ENCODE measurements at regions not wholly inside any gene's neighbourhood (a gene's known extent, or its start where the extent isn't known, plus 50 kb on each side); places are given as distances from the start of the nearest gene placed in this dataset.
A peak's percentile ranks its signal among the peaks of the same experiment; 100 is the strongest.

DNA sequence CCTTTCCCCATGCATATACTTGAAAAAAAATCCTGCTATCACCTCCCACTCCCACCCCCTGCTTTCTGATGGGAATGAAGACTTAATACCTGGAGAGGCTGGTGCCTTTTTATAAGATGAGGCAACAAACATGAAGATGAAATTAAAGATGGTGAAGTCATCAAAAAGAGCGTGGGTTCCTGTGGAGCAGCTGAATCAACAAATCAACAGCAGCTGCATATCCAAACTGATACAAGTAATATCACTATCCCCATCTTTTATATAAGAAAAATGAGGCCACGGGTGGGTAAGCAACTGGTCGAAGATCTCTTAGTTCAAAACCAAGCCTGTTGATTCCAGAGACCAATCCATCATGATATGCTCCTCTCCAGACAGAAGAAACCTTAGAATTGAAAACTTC, 268.5 kb downstream of the ENC1 start:
- no peak for FAIRE-seq

DNA sequence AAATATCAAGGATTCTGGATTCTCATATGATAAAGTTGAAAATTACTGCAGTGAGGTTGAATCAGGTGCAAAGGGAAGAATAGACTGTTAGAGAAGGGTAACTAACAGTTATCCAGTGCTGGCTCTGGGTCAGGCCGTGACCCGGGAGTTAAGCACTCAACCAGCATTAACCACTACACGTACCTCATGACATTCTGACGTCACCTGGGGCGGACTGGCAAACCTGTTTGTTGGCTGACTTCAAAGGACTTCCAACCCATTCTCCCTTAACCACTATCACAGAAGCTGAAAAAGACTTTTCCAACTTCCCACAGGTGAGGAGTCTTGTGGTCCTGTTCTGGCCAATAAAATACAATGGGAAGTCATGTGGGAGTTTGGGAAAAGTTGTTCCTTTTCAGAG, 268.9 kb downstream of the ENC1 start:
- no peak for FAIRE-seq

DNA sequence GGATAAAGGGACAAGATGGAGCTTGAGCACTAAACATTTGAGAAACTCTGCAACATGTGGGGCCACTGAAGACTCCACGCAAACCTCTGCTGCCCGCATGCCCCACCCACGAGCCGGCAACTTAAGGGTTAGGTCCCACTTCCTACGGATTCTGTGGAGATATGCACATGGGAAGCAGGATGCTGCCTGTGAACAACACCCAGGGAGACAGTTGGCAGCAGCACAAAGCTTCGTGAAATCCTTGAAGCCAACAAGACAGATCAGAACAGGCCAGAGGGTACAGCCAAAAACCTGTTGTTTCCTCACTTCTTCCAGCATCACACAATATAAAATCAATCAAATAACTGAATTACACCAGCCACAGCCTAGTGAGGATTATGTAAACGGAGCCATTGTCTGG, 270.4 kb downstream of the ENC1 start:
- no peak for FAIRE-seq

DNA sequence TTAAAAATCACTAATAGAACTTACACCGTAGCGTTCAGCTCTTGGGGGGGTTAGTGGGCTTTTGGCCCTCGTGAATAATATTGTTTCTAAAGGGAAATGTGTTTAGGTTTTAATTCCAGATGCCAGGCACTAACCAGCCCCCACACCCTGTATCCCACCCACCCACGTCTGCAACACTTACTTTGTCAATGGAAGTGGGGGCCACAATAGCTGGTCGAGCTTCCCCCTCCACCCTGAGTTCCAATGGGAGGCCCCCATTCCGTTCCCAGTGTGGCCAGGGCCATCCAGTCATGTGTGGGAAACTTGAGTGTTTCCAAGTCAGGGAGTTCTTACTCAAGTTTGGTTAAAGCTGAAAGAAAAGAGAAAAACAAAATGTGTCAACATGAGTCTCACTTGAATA, 271.4 kb downstream of the ENC1 start:
- FAIRE-seq: no peak

DNA sequence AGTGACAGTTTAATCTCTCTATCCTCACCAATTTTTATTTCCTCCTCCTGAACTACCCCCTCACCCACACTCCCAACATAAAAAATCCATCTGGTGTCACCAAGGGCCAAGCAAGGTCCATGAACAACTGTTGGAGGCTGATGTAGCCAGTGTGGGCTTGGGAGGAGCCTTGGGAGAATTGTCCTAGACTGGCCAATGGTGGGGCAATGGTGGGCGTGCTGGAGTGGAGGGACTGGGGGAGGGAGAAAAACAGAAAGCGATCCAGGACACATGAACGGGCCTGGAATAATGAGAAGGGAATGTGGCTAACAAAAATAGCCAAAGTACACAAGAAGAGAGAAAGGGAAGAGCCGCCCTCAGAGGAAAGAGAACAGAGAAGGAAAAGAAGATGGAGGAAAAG, 272.6 kb downstream of the ENC1 start:
- peak; percentile 89 for FAIRE-seq

DNA sequence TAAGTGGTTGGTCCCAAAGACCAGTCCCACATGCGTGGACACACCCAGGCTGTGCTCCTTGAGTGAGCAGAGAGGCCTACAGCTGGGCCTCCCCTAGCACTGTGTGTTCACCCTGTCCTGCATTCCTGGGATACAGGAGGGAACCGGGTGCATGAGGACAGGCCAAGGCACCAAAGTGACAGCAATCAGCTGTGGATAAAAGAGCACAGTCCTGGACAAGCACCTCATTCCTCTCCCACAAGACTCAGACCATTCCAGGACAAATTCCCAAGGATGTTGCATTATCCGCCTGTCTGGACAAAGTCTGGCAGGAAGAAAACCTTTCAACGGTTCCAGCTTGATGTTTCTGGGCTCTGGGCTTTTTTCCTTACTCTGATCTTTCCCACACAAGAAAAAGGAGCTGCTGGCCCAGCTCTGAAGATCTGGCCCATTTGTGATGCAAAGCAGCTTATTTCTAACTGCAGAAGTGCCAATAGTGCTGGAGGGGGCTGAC, 273.2 kb downstream of the ENC1 start:
- FAIRE-seq: no peak

DNA sequence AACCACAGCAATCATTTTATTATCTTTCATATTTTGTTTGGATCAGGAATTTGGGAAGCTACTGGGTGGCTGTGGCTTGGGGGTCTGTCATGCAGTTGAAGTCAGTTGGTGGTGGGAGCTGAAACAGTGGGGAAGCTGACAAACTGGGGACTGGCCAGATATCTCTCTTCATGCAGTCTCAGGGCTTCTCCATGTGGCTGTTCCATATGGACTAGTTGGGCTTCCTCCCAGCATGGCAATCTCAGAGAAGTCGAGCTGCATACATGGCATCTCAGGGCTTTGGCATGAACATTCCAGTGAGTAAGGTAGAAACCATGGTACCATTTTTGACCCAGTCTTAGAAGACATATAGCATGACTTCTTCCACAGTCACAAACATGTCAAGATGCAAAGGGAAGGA, 274.8 kb downstream of the ENC1 start:
- FAIRE-seq: no peak

DNA sequence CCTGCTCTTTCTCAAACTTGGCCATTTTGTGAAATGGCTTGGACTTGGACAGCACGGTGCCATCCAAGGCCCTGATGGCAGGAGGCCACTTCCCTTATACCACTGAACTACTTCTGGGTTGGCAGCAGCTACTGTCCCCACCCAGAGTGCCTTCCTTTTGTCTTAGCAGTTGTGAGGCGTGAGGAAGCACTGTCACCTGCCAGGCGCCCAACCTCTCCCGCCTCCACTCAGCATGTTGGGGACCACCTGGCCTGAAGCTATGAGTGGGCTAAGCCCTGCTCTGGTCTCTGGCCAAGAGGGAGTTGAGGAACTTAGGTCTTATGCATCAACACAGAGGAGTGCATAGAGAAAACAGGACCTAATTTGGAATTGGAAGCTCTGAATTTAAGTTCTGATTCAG, 276.0 kb downstream of the ENC1 start:
- FAIRE-seq: no peak

DNA sequence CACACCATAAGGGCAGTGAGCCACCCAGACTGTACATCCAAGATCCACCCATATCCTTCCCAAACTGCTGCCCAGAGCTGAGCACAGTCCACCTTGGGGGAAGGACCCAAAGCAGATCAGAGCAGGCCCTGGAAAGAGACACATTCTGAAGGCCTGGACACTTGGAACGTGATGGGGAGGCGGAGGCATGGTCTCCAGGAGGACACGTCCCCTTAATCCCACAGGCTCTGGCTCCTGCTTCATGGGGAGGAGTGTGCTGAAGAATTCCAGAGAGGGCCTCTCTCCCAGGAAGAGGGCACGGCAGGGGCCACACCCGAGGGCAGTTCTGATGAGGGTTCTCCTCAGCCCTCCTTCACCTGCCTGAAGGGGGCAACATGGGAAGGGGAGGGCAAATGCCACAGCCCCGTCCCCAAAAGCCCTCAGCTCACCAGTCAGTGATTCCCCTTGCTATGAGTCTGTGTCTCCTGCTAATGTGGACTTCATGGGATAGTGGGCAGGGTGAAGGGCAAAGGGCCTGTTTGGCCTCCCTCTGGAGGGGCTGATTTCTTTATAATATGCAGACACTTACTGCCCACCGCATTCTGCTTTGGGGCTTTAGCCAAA, 276.8 kb downstream of the ENC1 start:
- FAIRE-seq: no peak

DNA sequence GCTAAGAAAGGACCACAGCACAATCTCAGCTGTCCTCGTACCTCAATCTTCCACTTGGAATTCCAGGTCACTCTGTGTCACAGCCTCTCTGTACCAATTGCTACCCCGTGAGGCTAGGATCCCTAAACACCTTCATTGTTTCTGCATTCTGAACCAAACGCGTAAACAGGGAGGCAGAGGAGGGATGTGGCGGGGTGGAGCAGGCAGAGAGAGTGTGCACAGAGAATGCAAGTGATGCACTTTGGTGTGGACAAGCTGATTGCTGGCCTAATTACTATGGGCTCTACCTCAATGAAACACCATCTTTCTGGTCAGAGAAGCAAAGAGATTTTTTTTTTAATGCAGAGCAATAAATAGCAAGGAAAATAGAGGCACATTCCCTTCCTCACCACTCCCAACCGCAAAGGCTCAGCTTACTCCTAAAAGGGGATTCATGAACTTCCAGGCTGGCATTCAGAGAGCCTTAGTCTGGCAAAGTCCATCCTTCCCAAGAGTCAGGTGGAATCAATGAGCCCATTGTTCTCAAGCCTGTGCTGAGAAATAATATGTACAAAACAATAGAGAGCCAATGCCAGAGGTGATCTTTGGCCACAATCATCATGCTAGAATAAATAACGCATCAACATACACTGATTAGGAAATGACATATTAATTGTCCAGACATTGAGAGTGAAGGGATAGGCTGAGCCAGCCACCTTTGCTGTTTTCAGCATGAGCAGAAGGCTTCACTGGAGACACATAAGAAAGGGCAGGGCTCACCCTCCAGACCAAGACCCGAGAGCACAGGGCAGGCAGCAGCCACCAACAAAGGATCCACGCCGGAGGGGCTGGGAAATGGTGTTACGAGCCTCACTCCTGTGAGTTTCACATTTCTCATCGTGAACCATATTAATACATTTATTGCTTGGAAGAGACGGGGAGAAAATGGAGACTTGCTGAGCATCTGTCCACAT, 278.8 kb downstream of the ENC1 start:
- FAIRE-seq: no peak

DNA sequence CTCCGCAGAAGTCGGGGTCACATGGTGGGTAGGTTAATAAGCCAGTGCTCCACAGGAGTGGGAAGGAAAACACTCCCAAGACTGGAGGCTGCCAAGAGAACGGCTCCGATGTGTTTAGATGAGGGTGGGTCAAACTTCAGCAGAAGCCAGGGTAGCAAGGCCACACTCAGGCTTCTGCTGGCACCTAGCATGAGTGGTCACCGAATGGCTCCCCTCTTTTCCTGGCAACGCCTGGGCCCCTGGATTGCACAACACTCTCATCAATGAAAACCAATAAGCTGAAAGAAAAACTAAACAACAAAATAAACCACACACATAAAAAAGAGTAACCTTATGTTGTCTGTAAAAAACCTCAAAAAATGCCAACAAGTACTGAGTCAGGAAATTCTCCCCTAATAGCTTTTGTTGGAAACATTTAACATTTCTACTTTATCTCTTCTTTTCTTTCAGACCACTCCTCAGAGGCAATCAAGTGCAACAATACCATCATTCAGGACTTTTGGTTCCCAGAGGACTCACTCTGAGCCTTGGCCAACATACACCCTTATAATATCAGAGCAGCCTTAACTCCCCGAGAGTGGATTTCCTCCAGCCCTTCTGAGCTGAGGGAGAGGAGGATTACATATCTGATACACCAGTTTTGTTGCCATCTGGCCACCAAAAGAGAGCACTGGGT, 279.9 kb downstream of the ENC1 start:
- no peak for FAIRE-seq

DNA sequence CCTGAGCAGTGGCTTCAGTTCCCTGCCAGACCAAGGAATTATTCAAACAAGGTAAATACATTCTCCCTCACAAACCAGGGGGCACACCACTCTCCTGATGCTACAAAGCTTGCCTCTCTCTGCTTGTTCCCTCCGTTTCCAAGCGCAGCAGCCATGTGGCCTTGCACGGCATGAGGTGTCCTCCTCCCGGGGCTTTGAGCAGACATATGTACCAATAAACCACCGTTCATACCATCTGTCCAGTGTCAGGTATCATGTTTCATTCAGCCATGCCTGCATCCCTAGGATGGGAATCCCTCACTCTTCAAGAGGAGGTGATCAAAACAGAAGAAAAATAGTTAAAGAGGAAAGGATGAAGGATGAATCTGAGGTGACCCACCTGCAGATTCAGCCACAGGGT, 282.7 kb downstream of the ENC1 start:
- FAIRE-seq: no peak

DNA sequence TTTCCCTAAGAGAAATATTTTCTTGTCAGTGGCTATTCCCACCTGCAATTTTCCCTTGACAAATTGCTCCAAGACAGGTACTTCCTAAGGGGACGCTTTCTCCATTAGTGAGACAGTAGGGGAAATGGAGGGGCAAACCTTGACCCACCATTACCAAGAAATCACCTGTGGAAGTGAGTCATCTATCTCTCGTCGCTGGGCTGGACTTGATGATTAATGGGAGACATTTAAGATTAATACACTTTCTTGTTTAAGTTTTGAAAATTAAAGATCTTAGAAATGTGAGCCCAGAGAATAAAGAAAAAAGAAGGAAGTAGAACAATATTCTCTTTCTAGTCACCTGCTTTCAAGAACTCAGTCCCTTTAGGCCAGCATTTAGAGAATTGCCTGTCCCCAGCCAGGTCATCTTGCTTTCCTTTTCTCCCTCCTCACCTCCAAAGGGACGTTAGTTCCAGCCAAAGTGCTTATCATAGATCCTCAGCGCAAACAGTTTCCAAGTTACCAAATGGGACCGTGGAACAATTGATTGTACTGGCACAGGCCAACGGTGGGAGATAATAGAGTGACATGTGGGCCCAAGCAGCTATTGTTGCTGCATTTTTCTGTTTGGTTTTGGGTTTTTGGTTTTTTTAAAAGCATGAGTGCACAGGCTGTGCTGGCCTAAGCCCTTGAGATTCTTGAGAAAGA, 284.4 kb downstream of the ENC1 start:
- FAIRE-seq: no peak

DNA sequence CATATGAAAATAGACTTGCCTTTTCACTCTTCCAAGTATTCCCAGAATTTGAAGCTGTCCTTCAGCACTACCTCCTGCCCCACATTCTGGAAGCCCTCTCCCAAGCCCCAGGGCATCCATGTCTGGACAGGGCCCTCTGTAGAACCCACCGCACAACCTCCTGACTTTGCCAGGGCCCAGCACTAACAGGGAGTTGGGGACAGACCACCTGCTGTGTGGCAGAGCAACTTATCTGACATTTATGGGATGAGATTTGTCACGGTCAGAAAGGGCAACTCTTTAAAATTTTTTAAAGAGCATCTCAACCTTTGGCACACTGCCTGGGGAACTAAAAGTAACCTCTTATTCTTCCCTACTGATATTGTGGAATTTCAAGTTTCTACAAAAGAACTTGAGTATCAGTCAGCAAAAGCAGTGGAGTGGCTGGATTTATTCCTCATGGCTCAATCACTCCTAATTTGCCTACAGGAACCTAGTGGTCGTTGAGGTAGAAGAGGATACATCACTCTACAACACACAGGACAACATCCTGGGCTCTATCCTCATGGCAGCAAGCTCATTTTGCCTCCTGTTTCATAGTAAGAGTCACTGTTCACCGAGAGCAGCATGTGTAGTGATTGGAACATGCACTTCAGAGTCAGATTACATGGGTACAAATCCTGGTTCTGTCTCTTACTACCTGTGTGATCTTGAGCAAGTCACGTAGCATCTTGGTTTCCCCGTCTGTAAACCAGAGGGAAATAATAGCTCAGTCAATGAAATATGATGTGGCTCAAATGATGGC, 285.3 kb downstream of the ENC1 start:
- FAIRE-seq: no peak

DNA sequence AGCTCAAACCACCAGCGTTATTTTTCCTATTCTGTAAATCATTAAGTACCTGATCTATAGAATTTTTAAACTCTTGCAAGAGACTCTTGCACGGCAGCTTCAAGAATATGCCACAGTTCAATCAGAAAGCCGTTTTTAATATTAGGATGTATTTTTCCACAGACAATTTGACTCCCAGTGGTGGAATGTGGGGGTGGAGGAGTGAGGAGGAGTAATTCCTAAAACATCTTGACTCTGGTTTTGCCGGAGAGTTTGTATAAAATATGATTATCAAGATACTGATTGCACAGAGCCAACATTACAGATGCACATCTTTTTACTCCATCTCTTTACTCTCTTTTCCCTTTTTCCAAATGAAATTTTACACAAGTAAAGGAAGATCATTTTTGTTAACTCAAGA, 288.3 kb downstream of the ENC1 start:
- FAIRE-seq: no peak

DNA sequence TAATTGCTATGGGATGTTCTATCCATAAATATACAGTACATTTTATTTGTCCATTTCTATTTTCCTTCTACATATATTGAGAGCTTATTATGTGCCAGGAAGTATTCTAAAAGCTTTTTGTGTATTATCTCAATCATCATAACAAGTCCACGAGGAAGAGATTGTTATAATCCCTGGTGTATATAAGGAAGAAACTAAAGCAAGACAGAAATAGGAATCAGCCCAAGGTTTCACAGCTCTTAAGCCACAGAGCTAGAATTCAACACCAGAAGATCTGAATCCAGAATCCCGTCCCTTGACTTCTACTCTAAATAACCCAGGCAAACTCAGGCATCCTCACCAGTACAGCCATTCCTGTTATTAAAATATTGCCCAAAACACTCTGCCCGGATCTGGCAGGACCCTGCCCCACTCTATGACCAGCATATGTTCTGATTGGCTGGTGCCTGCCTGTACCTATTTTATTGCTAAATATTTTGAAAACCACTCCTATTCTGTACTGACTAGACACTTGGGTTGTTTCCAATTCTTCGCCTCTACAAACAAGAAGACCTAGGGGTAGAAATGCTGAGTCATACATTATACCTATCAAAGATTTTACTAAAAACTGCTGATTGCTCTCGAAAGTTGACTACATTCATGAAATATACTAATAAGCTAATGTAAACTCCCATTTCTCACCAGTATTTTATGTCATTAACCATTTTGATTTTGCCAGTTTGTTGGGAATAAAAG, 297.4 kb downstream of the ENC1 start:
- no peak for FAIRE-seq

DNA sequence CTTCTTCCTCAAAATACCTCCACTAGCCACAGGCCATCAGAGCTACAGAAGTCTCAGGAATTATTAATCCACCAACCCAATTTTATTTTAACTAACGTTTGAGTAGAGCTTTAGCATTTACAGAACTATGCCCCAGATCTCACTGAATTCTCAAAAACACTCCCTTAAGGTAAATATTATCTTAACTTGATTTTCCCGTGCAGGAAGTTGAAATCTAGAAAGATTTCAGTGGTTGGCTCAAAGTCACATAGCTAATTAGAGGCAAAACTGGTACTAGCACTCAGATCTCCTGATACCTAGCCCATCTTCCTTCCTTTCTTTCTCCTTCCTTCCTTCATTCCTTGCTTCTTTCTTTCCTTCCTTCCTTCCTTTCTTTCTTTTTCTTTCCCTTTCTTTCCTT, 298.3 kb downstream of the ENC1 start:
- no peak for FAIRE-seq

DNA sequence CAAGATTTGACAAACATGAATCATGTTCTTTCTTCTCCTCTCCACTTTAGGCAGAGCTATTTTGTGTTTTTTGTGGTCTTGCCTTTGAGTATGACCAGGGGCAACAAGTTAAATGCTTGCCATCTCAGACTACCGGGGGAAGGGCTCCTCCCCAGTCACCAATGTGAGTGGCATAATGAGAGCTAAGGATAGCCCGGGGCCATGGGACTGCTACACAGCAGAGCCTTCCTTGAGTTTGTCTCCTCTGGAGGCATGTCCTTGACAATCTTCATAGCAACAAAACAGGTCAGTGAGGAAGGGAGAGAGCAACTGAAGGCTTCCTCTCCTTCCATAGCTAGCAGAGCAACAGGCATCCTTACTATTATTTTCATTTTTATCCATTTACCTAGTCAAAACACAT, 299.3 kb downstream of the ENC1 start:
- no peak for FAIRE-seq

DNA sequence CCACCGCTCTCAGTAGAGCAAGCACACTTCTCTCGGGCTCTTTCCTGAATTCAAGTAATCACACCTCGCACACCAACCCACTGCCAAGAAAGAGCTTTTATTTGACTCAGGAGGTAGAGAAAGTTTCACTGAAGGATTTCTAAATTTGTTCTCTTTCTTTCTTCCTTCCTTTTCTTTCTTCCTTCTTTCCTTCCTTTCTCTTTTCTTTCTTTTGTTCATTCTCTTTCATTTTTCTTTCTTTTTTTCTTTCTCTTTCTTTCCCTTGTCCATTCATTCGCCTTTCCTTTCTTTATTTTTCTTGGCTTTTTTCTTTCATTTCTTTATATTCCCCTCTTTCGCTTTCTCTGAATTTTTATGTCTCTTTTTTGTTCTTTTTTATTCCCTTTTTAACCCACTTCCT, 300.1 kb downstream of the ENC1 start:
- no peak for FAIRE-seq

DNA sequence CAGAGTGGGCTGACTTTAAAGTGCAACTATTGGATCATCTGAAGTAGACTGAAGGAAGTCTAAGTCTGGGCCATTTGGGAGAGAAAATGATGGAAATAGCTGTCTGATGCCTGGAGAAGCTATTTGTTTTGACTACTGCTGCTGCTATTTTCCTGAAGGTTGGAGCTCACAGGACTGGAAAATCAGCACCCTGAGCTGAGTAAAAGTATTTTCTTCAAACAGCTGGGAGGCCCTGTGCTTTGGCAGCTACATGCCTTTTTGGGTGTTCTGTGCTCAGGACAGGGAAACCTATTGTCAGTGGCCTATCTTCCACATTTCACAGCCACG, 302.6 kb downstream of the ENC1 start:
- no peak for FAIRE-seq

DNA sequence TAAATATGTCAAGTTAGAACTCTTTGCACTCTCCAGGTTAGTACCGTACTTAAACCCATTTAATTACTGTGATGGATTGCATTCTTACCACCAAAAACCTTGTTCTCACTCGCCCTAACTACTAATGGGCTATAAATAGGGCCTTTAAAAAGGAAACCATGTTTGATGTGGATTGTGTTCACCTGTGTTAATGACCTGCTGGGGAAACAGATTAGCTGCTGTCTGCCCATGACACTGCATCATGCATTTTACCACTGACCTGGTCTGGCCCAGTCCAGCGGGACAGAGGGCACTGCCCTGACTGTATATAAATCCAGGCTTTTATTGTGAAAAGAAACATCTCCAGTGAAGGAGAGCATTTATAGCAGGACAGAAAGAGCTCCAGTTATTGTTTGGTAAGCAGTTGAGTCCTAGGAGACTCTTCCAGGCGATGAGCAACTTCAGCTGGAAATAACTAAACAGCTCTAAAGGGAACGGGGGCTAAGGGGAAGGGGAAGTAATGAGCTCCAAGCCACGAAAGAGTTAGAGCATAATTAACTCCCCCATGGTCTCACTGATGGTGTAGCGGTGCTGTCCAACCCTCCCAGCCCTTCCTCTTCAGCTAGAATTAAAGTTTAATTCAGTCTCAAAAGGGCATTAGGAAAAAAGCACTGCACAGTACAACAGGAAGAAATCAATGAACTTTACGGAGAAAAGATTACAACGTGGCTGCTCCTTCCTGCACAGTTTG, 303.1 kb downstream of the ENC1 start:
- FAIRE-seq: no peak
